Suppressor macrophage treated with lipopolysaccharide for 1 hour (primary cell): ENCODE measurements at regions not wholly inside any gene's neighbourhood (a gene's known extent, or its start where the extent isn't known, plus 50 kb on each side); places are given as distances from the start of the nearest gene placed in this dataset.

Experiments
- DNase-seq, 3 donors: peaks; one replicate each; pipeline ENCODE4 v3.0.0-alpha.2; 2020 to 2022

DNA sequence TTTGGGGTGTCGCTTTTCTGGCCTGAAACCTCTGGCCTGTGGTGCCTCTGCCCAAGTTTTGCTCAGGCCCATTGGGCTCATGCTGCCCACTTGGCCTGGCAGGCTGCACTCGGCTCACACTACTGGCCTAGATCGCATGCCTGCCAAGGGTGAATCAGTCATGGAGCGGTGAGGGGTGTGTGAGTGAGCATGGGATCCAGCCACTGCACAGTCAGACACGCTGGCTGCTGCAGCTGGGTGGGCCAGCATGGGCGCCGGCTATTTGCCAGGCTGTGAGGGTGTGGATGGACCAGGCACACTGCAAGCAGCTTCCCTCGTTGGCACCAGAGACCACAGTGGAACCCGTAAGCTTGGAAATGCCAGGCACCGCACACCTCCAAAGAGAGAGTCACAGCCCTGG lies 145.4 kb upstream of the CNR1 start:
- DNase-seq: no peak

DNA sequence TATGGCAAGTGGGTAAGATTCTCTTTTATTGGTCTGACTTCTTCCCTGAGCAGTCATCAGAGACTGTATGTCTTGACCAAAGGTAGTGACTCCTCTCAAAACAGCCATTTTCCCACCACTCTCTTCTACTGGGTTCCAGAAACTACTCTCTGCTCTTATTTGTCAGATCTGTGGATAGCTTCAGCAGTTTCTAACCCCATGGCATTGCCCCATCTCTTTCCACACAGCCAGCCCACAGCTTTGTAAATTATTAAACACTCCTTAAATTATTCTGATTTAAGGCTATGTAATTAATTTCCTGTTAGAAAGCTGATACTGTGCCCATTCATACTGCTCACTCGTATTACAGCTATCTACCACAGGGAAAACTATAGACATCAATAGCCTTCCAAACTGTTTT lies 138.4 kb upstream of the CNR1 start:
- DNase-seq: no peak

DNA sequence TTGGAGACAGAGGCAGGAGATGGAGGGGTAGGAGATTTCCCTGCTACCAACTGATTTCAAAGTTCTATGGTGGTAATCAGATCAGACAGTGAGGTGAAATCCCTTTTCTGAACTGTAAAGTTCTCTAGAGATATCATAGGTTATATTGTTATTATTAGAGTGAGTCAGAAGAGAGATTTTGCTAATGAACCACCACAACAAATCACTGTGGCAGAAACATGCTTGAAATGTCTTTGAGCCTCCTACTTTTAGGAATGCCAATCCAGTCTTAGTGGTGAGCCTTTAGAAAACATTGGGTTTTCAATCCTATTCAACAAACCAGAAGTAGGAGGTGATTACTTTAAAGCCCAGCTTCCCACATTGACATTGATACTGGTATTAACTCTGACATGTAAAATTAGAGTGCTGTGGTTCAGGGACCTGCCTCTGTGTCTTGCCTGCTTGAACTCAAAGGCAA lies 136.7 kb upstream of the CNR1 start:
- no peak for DNase-seq

DNA sequence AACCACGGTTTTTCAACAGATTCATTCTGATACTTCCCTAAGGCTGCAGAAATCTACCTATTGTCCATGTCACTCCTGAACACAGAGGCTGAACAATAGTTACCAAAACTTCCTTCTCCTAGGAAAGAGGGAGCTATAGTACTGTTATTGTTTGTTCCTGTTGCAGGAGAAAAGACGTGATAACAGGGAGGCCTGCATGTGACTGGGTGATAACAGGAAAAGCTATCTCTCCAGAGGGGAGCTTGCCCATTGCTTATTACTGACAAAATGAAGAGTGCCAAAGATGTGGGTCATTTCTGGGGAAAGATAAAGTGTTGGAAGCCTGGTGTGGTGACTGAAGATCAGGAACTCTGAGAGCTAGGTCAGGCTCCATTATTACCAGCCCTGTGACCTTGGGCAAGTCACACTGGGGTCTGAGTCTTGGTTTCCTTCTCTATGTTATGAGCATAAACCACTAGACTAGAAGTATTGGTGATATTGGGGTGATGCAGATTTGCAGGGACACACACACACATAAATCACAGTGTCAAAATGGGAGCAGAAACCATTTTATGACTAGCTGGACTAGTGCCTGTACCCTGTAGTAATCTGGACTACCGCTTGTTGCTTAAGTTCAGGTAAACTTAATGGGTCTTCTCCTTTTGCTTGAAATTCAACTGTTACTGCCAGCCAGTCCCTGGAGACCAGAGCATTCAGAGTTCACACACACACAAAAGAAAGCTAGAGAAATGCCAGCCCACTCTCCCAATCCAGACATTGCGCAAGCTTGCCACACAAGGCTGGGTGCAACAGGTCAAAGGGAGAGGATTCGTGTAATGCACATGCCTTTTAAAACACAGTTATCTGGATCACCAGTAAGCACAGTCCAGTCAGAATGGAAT lies 136.0 kb upstream of the CNR1 start:
- DNase-seq: no peak

DNA sequence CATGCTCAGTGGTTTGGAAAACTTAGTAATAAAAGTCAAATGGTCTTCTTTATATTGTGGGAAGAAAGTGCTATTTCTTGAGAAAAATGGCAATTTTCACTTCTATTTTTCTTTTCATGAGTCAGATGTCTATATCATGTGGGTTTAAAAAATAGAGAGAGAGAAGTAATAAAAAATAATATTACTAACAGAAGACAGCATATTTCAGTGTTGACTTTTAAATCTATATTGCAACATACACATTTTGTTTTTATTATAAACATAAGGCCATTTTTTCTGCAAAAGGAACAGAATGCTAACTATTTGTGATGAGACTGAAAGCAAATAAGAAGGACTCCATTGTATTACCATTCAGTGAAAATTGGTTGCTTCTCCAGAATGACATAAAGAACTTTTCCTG lies 135.1 kb upstream of the CNR1 start:
- DNase-seq: no peak

DNA sequence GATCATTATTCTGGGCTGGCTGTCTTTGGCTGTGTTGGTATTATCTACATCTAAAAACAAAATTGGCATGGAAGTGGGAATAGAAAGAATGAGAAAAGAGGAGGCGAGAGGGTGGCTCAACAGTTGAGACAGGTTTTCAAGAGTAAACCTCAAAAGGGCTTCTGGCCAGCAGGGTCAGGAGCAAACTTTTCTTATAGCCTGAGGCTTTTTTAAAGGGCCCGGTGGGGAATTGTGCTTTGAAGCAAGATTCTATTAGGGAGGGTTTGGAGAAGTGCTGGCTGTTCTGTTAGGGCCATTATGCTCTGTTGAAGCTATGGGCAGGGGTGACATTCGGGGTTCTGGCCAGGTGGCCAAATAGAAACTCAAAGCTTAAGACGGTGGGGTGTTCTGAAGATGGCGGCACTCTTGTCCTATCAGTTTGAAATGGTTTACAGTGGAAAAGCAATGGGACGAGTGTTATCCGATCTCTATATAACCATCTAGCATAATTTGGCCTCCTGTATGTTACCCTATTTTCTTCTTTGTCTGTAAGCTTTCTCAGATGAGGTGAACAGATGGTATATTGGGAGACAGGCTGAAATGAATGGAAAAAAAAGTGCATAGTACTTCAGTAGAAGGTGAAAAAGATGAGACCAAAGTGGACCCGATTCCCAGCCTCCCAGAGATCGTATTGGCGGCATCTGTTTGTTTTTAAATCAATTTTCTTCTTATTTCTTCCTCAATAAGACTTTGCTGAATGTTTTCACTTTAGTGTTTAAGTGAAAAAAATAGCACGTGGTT lies 132.1 kb upstream of the CNR1 start:
- no peak for DNase-seq

DNA sequence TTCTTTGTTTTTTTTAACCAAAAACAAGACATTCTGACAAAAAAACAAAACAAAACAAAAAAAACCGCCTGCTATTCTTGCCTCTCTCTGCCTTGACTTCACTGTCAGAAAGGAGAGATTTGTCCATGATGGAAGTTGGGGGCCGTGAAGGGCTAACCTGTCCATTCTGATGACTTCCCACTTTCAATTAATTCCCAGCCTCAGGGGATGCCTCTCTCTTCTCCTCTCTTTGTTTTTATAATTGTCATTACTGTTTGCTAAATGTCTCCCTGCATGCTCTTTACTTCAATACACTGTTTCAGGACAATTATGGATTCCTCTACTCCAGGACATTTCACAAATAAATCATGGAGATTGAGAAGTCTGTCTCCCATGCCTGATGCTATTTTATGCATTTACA lies 130.5 kb upstream of the CNR1 start:
- no peak for DNase-seq

DNA sequence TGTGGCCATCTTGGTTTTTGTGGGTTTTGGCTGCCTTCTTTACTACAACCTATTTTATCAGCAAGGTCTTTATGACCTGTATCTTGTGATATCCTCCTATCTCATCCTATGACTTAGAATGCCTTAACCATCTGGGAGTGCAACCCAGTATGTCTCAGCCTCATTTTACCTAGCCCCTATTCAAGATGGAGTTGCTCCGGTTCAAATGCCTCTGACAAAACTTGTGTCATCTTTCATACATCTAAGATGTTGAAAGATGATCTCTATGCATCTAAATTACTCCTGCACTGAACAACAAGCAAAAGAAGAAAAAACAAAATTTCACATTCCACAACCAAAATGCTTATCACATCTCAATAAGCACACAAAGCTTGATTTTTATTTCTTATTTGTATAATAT lies 129.5 kb upstream of the CNR1 start:
- no peak for DNase-seq

DNA sequence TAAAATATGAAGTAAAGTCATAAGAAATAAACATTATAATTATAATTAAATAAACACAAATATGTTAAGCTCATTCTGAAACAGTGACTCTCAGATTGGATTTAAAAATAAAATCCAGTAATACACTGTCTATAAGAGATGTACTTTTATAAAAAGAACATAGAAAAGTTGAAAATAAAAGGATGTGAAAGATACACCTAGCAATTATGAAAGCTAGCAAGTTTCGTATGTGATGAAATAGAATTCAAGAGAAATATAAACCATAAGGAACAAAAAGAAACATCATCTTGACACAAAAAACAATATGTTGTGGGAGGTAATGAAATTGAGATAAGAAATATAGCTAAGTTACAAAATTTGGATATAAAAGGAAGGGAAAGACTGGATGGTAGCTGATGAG lies 128.6 kb upstream of the CNR1 start:
- DNase-seq: no peak

DNA sequence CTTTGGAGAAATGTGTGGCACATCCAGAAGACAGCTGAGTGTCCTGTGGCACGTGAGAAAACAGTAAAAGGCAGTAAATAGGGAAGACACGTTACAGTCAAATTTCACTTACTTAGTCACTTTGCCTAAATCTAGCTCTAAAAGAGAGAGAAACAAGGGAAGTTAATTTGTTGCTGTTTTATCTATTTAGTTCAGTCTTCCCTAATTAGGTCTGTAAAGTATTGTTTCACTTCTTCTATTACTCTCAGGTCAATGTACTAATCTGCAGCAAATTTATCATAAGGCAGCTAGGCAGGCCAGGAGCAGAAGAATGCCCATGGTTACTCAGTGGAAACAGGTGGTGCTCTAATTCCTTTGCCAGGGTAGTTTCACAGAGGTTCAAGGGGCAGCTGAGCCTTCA lies 124.3 kb upstream of the CNR1 start:
- peak in 2 of 3 donors; percentile 18 to 38 for DNase-seq

DNA sequence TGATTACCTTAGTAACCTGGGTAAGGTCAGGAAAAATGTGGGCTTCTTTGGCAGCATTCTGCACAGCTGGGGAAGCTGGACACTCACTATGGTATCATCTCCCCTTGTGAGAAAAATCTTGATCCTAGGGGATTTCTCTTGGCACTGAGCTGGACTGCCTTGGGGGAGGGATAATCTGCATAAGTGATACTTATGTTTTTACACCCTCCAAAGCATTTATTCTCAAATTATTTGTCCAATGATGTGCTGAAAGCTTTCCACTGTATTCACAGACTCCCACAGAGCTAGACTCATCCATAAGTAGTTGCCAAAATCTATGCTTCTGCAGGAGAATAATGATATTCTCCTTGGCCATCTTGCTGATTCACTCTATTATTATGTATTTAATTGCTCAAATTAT lies 121.5 kb upstream of the CNR1 start:
- DNase-seq: no peak

DNA sequence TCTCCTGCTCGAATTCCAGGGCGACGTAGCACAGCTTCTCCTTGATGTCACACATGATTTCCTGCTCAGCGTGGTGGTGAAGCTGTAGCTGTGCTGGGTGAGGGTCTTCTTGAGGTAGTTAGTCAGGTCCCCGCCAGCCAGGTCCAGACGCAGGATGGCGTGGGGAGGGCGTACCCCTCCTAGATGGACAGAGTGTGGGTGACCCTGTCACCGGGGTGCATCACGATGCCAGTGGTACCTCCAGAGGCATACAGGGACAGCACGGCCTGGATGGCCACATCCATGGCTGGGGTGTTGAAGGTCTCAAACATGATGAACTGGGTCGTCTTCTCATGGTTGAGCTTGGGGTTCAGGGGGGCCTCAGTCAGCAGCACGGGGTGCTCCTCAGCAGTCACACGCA lies 110.2 kb upstream of the CNR1 start:
- DNase-seq: no peak

DNA sequence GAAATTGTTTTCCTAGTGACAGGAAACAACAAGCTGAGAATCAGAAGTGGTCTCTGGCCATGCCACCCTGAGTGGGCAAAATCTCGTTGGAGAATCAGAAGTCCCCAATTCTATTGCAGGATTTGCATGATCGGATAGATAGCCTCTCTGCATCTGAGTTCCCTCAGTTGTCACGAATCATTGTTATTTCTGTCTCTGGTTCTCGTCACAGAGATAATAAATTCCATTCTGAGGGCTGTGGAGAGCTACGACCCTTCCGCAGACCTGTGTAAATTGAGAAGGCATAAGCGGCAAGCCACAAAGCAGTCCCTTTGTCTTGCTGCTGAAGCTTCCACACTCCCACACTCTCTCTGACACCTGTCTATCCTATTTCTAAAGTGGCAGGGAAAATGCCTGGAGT lies 102.4 kb upstream of the CNR1 start:
- no peak for DNase-seq

DNA sequence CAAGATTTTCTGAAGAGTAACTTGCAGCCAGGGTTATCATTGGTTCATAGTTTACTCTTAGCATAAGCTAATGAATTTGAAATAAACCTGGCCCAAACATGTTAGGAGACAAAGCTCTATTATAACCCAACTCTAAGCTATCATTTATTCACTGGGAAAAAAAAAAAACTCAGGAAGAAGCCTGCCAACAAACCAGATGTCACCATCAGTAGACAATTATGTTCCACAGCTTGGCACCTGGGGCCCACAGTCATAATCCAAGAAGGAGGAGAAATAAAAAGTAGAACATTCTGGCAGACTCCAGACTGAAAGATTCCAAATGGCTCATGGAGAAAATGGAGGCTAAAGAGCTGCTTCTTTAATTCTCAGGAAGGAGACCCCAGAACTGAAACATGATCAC lies 100.0 kb upstream of the CNR1 start:
- DNase-seq: no peak

DNA sequence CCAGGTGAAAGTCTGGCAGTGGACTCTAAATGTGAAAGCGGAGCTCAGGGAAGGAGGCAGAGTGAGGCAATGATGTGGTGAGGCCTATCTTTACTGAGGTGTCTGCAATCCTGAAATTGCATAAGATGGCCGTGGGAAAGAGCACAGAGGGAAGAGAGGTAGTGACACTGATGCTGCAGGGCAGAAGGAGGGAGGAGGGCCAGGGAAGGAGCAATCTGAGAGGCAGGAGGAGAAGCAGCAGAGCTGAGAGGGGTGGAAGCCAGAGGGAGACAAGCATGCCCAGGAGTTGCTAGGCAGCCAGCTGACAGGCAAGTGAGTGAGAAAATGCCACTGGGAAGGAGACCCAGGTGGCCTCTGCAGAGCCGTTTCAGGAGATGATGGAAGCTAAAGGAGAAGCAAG lies 97.4 kb upstream of the CNR1 start:
- peak in 1 of 3 donors; percentile 6 for DNase-seq

DNA sequence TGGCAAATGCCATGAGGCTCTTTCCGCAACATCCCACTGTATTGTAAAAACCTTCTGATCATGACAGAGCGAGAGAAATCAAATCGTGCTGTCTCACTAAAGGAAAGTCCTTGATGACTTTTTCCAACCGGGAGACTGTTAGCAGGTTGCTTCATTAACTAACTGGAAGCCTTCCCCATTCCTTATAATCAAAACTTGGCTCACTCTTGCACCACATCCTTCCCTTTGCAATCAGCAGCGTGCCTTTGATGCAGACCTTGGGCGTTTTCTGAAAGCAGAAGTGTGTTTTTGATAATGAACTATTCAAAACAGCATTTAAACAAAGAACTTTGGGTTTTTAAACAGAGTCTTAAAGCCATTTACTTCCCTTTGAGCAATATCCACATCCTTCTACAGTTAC lies 96.2 kb upstream of the CNR1 start:
- DNase-seq: peak; percentile 44 to 56 (median 46)

DNA sequence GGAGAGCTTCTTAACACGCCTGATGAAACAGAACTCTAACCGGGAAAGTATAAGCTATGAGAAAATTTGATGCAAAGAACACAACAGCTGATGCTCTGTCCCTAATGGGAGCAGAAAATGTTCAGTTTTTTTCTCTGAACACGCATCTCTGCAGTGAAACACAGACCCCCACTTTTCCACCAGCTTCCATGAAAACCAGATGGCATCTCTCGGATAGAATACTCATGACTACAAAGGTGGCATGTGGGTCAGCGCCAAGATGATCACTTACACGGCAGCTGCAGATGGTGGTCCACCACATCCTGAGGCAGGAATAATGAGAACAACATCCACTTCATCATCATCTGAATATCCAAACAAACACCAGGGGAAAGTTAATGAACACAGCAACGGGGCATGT lies 85.2 kb upstream of the CNR1 start:
- DNase-seq: no peak

DNA sequence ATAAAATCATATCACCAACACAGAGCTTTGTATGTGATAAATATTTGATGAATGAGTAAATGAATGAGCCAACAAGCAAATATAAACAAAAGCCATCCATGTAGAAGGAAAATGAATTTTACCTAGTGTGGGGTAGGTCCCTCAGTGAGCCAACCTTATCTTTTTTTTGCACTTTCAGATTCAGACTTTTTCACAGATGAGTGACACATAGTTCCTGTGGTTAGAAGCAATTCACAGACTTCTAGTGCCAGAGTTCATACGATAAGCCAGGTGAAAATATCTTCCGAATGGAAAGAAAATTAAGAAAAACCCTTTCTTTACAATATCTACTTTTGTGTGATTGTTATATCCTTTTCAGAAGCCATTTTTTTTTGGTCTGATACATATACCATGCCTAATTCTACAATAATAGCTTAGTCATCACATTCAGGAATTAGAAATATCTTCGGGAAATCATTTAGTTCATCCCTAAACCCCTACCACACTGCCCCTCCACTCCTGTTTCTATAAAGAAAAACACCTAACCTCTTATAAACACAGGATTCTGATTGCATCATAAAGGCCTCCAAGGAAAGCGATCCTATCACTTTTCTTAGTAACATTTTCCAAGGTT lies 82.7 kb upstream of the CNR1 start:
- no peak for DNase-seq

DNA sequence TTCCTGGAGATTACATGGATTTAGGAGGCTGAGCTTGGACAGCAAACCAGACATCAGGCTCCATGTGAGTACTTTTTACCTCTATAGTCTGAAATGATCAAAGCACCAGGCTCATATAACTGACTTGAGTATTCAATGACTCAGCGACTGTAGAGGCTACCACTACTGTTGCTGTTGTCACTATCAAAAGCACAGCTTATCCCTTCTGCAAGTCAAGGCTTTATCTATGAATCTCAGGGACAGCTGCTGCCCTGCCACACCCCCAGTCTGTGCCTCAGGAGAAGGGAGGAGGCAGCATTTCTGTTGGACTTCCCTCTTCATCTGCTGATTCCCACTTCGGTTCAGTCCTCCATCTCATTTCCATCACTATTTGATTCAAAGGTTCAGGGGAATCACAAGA lies 80.5 kb upstream of the CNR1 start:
- no peak for DNase-seq

DNA sequence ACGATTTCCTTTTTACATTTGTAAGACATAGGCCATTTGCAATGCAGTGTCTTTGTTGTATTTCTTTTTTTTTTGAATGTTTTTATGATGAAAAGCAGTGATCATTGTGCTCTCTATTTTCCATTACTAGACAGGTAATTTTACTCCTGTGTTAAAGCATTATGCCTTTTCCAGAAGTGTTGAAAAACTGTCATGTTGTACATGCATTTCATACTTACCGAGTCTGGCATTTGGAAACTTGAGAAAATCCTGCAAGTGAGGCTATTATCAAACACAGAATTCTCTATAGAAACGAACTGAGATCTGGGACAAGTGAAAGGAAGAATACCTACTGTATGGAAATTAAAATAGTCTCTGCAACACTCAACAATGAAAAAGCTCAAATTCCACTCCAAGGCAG lies 78.6 kb upstream of the CNR1 start:
- no peak for DNase-seq

DNA sequence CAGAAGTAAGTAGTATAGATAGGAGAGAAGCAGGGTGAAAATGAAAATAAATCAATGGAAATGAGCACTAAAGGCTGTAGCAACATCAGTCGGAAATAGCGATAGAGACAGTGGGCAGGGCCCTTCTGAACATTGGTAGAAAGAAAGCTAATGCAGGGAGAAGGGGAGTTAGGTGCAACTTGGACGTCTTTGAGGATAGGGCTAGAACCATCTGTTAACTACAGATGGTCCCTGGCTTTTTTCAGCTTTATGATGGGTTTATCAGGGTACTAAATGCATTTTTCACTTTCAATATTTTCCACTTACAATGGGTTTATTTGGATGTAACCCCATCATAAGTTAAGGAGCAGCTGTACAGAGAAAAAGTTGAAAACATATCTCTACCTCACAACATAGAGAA lies 72.8 kb upstream of the CNR1 start:
- DNase-seq: no peak

DNA sequence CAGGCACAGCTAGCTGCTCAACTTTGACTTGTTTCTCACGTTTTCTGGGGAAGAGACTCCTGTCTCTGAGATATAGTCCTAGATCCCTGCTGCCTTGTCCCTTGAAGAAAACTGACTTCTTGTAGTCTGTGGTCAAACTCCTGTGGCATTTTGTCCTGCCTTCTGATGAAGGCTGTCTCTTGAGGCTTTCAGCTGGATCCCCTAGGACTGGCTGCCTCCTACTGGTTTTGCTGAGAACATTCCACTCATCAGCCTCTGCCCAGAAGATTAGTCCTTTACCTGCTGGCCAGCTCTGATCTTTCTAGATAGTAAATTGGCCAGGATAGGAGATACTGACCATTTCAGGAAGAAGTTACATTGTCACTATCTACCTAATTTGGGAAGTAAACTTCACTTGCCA lies 71.9 kb upstream of the CNR1 start:
- peak in 2 of 3 donors; percentile 22 to 41 for DNase-seq

DNA sequence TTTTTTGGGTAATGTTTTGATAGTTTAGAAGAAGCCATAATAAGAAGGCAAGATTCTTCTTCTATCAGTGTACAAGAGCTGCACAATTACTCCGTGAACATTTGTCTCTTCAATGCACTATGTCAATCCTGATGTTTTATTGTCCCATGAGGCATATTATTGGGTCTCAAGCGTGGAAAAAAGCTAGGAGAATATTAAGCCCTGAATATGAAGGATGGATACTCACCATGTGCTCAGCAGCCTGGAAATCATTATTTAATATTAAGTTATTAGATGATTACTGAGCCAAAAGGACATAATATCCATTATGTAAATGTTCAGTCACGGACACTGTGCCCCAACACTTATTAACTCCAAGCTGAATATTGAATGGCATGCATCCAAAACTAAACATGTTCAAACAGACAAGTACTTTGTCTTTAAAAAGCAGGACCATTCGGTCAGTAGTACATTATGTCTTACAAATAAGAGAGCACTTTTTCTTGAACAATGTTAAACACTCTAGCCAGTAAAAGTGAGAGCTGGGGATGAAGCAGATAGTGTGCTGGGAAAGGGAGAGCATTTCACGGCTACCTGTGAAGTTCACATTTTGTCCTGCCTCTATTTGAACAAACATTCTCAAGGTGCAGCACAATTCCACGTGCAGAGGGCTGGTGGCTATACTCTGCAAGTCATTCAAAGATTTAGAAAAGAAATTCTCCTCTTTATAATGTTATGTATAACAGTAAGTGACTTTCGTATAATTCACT lies 70.6 kb upstream of the CNR1 start:
- DNase-seq: no peak
